Bronchial epithelial cell (primary cell): ENCODE measurements at regions not wholly inside any gene's neighbourhood (a gene's known extent, or its start where the extent isn't known, plus 50 kb on each side); places are given as distances from the start of the nearest gene placed in this dataset.

Experiments used
- DNase-seq: peaks from one replicate; pipeline ENCODE4 v3.0.0-alpha.2; 2010; ENCODE audit warnings: low read depth
- FAIRE-seq: peaks from 2 replicates; lab custom pipeline; 2011; peaks lifted over from hg19 to GRCh38; lab: Jason Lieb, UNC
- H3K27me3 ChIP-seq: 2 replicates; pipeline ENCODE4 v1.5.1; 2011; ENCODE audit warnings: low read length; ENCODE audit not compliant: control insufficient read depth, insufficient read depth
- H3K36me3 ChIP-seq: 2 replicates; pipeline ENCODE4 v1.5.1; 2011; ENCODE audit warnings: low read length; ENCODE audit not compliant: control insufficient read depth, insufficient read depth
- H3K4me3 ChIP-seq: 2 replicates; pipeline ENCODE4 v1.5.1; 2011; ENCODE audit warnings: mild to moderate bottlenecking, low read depth, low read length, control low read depth
- TF ChIP-seq, protein P1 (sequence below): IDR thresholded peaks from 2 replicates; pipeline ENCODE4 v1.5.1; 2011; ENCODE audit warnings: mild to moderate bottlenecking, moderate library complexity, low read length, control low read depth, inconsistent platforms; ENCODE audit not compliant: insufficient read depth, severe bottlenecking

DNA sequence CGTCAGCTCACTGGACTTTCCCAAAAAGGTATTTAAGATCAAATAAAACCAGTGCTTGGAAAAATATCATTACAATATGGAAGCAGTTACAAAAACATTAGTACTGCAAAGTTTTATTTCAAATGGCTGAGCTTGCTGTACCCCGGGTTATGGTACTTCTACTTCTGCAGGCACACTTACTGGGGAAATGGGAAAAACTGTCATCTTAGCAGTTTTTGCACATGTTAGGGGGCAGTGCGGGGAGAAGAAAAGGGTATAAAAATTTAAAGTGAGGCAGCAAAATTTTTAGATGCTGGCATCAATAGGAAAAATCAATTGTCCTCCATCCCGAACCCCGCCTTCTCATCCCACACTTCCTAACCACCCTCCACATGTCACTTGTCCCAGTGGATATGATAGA, 133.4 kb downstream of the ATG4C start:
- no peak overlapping the region for H3K4me3 ChIP-seq
- TF ChIP-seq, protein P1, sequence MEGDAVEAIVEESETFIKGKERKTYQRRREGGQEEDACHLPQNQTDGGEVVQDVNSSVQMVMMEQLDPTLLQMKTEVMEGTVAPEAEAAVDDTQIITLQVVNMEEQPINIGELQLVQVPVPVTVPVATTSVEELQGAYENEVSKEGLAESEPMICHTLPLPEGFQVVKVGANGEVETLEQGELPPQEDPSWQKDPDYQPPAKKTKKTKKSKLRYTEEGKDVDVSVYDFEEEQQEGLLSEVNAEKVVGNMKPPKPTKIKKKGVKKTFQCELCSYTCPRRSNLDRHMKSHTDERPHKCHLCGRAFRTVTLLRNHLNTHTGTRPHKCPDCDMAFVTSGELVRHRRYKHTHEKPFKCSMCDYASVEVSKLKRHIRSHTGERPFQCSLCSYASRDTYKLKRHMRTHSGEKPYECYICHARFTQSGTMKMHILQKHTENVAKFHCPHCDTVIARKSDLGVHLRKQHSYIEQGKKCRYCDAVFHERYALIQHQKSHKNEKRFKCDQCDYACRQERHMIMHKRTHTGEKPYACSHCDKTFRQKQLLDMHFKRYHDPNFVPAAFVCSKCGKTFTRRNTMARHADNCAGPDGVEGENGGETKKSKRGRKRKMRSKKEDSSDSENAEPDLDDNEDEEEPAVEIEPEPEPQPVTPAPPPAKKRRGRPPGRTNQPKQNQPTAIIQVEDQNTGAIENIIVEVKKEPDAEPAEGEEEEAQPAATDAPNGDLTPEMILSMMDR: no peak
- FAIRE-seq: no peak
- H3K36me3 ChIP-seq: no peaks in the 10 kb centered on the region
- peaks cover 2% of the 10 kb centered on the region for H3K27me3 ChIP-seq
- no peak for DNase-seq

DNA sequence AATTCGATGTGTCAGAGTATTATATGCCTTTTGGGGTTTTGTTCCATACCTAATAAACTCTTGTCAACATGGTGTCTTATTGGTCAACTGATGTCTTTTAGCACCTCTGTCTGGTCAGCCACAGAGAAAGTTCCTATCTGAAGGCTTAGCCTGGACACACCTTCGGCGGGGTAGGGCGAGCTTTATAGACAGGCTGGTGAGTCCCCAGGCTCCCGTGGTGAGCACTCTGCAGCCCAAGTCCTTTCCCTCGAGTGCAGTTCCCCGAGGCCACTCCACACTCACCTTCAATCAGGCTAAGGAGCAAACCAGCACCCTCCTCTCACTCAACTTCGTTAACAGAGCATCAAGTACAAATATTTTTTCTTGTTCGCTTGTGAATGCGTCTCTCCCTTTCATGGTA, 133.9 kb downstream of the ATG4C start:
- DNase-seq (no peak), FAIRE-seq (no peak)
- Histone ChIP-seq H3K4me3 (no peak overlapping the region), H3K27me3 (peaks cover 2% of the 10 kb centered on the region), H3K36me3 (no peaks in the 10 kb centered on the region)
- TF ChIP-seq, protein P1: no peak

DNA sequence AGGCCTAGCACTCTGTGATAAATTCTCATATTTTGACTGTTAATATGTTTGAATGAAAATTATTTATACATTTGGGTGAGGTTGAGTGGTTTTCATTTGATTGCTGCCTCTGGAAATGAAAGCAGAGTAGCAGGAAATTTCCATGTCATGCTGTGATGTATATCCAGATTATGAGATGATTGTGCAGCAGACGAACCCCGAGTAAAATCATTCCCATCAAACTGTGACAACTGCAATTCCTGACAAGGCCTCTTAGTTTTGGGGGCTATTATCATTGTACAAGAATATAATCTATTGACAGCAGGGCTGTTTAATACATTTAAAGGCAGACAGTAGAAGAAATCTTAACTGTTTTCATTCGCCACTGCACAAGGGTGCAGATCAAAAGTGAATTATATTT, 134.8 kb downstream of the ATG4C start:
- no peak for FAIRE-seq
- peaks cover 2% of the 10 kb centered on the region for H3K27me3 ChIP-seq

DNA sequence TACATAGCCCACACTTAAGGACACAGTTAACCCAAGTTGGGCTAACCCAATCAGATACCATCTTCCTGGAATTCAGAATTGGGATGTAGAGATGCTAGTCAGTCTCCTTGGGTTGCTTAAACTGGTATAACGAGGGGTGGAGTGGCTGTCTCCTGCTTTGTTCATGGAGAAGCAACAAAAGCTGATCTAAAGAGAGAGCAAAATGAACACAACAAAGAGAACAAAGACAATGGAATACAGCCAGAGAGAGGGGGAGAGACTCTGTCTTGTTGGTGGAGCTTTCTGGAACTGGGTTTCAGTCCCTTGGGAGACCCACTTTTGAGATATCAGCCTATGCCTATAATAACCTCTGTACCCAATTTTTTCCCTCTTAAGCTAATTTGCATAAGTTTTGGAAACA, 138.1 kb downstream of the ATG4C start:
- TF ChIP-seq, protein P1: no peak
- peaks cover 2% of the 10 kb centered on the region for H3K27me3 ChIP-seq
- FAIRE-seq (no peak), DNase-seq (no peak)
- no peaks in the 10 kb centered on the region for H3K36me3 ChIP-seq
- no peak overlapping the region for H3K4me3 ChIP-seq

More for the DNA sequence above, 134.8 kb downstream of the ATG4C start:
- H3K36me3 ChIP-seq: no peaks in the 10 kb centered on the region
- no peak for DNase-seq
- no peak overlapping the region for H3K4me3 ChIP-seq
- TF ChIP-seq, protein P1: no peak

DNA sequence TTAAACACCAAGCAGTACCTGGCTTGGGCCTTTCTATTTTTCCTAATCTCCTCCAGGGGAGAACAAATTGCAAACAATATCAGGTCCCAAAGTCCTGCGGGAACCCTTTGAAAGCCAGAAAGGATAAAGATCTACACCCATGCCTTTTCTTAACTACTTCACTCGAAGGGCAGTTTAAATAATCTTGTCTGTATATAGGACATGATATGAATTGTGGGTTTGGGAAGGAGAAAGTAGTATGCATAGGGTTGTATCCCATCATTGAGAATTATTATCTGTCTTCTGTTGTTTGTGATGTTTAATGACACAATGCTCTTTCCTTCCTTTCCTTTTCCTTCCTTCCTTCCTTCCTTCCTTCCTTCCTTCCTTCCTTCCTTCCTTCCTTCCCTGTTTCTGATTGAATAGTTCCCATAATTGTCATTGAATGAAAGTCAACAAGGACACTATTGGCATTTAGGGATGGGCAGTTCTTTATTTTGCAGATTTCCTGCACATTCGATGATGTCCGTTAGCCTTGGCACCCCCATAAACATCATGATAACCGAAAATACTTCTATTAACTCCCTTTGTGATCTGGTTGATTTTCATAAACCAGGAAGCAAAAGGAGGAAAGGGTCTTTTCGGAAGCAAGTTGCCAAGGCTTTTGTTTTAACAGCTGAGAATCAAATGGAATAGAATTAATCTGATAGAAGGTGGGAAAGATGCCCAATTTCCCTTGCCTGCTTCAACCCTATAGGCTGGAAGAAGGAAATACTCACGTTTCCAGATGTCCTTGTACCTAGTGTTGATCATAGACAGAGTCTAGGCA, 141.3 kb downstream of the ATG4C start:
- DNase-seq (no peak), FAIRE-seq (no peak)
- Histone ChIP-seq H3K36me3 (no peaks in the 10 kb centered on the region), H3K27me3 (no peaks in the 10 kb centered on the region), H3K4me3 (no peak overlapping the region)
- TF ChIP-seq, protein P1: no peak

DNA sequence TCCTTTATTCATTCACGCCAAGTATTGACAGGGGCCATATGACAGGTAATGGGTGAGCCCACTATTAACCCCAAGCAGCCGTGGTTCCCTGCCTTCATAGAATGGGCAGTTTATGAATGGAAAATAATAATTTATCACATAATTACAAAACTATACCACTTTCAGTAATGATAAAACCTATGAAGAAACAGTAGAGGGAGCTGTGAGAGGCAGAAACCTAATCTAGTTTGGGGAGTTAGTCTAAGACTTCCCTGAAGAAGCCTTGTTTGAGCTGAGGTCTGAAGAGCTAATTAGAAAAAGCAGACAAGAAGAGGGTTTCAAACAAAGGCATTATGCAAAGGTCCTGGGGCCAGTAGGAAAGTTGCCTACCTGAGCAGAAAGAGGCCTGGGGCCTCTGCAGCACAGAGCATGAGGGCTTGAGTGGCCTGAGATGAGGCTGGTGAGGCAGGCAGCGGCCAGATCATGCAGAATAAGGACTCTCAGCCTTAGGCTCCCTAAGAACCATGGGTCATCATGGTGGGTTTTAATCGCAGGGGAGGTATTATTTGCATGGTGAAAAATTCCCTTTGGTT, 142.8 kb downstream of the ATG4C start:
- no peak overlapping the region for H3K4me3 ChIP-seq
- DNase-seq (peak; percentile 2), FAIRE-seq (no peak)
- no peaks in the 10 kb centered on the region for H3K36me3 ChIP-seq
- TF ChIP-seq, protein P1: no peak
- no peaks in the 10 kb centered on the region for H3K27me3 ChIP-seq
